H1 (cell line): ENCODE measurements at regions not wholly inside any gene's neighbourhood (a gene's known extent, or its start where the extent isn't known, plus 50 kb on each side); places are given as distances from the start of the nearest gene placed in this dataset.

Experiments
- CHD7 ChIP-seq: fragments of 300-600 bp; sonication (generic); IDR thresholded peaks from 2 replicates; pipeline ENCODE4 v1.7.1; 2012; ENCODE audit warnings: low read length, moderate library complexity, mild to moderate bottlenecking, inconsistent platforms; ENCODE audit not compliant: insufficient replicate concordance
- CREB1 ChIP-seq: IDR thresholded peaks from 2 replicates; pipeline ENCODE4 v1.6.1; 2012; ENCODE audit warnings: inconsistent platforms
- CTCF ChIP-seq, 3 experiments: IDR thresholded peaks; 1 replicate in 2 of 3; 2 replicates in 1 of 3; pipeline versions ENCODE4 v1.5.1 to v1.6.1; 2011; ENCODE audit warnings: low read length in 3 of 3, mild to moderate bottlenecking in 3 of 3, inconsistent platforms in 2 of 3, low read depth in 1 of 3, moderate library complexity in 1 of 3; ENCODE audit not compliant: insufficient read depth in 1 of 3; ENCODE audit errors: control extremely low read depth in 1 of 3
- EZH2 ChIP-seq: fragments of 200-600 bp; sonication (generic); IDR thresholded peaks from 2 replicates; pipeline ENCODE4 v1.7.1; 2012; ENCODE audit warnings: low read depth, mild to moderate bottlenecking, moderate library complexity, low read length, inconsistent platforms; ENCODE audit not compliant: severe bottlenecking
- FOSL1 ChIP-seq: IDR thresholded peaks from 2 replicates; pipeline ENCODE4 v1.6.1; 2011; ENCODE audit warnings: mild to moderate bottlenecking, low read depth, low read length, moderate library complexity; ENCODE audit not compliant: insufficient read depth
- KDM1A ChIP-seq: fragments of 200-600, 300-600 bp; sonication (generic); IDR thresholded peaks from 2 replicates; pipeline ENCODE4 v1.7.1; 2016; ENCODE audit warnings: mild to moderate bottlenecking, low read length, borderline replicate concordance
- MAFK ChIP-seq: IDR thresholded peaks from 2 replicates; pipeline ENCODE4 v1.6.1; 2012; ENCODE audit warnings: low read depth, mild to moderate bottlenecking, improper control_type of control experiment, low read length
- POLR2A ChIP-seq, 2 experiments: IDR thresholded peaks; 1 replicate in 1 of 2; 2 replicates in 1 of 2; pipeline ENCODE4 v1.6.1; 2011; ENCODE audit warnings: low read depth in 2 of 2, low read length in 2 of 2, mild to moderate bottlenecking in 2 of 2; ENCODE audit errors: control extremely low read depth in 1 of 2
- POLR2AphosphoS5 ChIP-seq: IDR thresholded peaks from 2 replicates; pipeline ENCODE4 v1.6.1; 2011; ENCODE audit warnings: low read depth, low read length
- RFX5 ChIP-seq: IDR thresholded peaks from 2 replicates; pipeline ENCODE4 v1.6.1; 2011; ENCODE audit warnings: low read depth, low read length, improper control_type of control experiment, borderline replicate concordance
- TF ChIP-seq, protein P1 (sequence below): IDR thresholded peaks from 2 replicates; pipeline ENCODE4 v1.6.1; 2011; ENCODE audit warnings: low read length, improper control_type of control experiment

- TF ChIP-seq CTCF (IDR thresholded peaks at IDR 0.05; ENCODE audit: control extremely low read depth in 1 of 3, insufficient read depth in 1 of 3, low read depth in 1 of 3, low read length in 3 of 3) (no peak), CREB1 (no peak), KDM1A (no peak), CHD7 (no peak), POLR2AphosphoS5 (no peak), FOSL1 (no peak), MAFK (no peak), RFX5 (no peak), EZH2 (no peak), POLR2A (IDR thresholded peaks at IDR 0.05; ENCODE audit: control extremely low read depth in 1 of 2, low read depth in 2 of 2, low read length in 2 of 2) (no peak)
- TF ChIP-seq, protein P1, sequence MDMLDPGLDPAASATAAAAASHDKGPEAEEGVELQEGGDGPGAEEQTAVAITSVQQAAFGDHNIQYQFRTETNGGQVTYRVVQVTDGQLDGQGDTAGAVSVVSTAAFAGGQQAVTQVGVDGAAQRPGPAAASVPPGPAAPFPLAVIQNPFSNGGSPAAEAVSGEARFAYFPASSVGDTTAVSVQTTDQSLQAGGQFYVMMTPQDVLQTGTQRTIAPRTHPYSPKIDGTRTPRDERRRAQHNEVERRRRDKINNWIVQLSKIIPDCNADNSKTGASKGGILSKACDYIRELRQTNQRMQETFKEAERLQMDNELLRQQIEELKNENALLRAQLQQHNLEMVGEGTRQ, result no peak
Measured at GRCh38 chr6:2369606-2370005, 124.2 kb upstream of the GMDS start.
